GM12872 (cell line): ENCODE measurements at regions not wholly inside any gene's neighbourhood (a gene's known extent, or its start where the extent isn't known, plus 50 kb on each side); places are given as distances from the start of the nearest gene placed in this dataset.

Experiments used
- TF ChIP-seq, protein P1 (sequence below): IDR thresholded peaks from 3 replicates; pipeline ENCODE4 v1.5.1; 2011; ENCODE audit warnings: low read depth, mild to moderate bottlenecking, low read length, moderate library complexity; ENCODE audit not compliant: insufficient read depth

DNA sequence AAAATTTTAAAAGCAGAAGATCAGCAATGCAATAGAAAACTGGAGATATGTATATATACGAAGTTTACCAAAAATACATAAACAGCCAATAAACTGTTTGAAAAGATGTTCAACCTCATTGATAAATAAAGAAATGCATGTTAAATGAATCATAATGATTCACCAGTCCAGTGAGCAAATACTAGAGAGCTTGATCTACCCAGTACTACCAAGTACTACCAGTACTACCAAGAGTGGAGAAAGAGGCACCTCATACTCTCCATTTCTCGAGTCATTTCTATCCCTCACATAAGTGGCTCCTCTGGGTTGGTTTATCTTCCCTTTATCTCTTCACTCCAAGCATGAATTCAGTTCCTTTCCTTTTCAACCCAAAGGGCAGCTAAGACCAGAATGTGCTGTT is 138.9 kb downstream of the MREG start:
- TF ChIP-seq, protein P1, sequence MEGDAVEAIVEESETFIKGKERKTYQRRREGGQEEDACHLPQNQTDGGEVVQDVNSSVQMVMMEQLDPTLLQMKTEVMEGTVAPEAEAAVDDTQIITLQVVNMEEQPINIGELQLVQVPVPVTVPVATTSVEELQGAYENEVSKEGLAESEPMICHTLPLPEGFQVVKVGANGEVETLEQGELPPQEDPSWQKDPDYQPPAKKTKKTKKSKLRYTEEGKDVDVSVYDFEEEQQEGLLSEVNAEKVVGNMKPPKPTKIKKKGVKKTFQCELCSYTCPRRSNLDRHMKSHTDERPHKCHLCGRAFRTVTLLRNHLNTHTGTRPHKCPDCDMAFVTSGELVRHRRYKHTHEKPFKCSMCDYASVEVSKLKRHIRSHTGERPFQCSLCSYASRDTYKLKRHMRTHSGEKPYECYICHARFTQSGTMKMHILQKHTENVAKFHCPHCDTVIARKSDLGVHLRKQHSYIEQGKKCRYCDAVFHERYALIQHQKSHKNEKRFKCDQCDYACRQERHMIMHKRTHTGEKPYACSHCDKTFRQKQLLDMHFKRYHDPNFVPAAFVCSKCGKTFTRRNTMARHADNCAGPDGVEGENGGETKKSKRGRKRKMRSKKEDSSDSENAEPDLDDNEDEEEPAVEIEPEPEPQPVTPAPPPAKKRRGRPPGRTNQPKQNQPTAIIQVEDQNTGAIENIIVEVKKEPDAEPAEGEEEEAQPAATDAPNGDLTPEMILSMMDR = no peak

DNA sequence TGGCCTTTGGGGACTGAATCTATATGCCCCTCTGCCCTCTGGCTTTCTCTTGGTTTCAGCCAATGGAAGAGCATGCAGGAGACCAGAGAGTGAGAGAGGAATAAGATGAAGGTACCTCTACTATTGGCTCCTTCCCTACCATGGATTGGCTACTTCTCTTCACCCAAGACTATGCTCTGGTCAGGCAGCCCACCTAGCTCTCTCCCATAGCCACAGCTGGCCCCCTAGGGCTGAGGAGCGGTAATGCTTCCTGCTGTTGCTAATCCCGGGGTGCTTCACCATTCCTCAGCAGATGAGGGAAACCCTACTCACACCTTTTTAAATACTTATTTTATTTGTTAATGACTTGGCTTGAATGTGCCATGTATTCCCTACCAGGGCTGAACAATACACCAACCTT is 142.4 kb downstream of the MREG start:
- TF ChIP-seq, protein P1 = peak; percentile 68

DNA sequence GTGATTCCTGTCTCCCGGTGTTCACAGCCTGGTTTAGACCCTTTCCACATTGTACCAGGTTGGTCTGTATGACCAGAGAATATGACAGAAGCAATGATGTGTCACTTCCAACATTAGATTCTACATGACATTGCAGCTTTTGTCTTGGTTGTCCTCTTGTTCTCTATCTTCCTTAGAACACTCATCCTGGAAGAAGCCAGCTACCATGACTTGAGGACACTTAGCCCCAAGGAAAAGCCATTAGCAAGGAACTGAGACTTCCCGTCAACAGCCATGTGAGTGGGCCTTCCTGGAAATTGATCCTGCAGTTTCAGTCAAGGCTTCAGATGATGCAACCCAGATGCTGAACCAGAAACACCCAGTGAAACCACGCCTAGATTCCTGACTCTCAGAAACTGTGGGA is 143.3 kb downstream of the MREG start:
- TF ChIP-seq, protein P1 = no peak

DNA sequence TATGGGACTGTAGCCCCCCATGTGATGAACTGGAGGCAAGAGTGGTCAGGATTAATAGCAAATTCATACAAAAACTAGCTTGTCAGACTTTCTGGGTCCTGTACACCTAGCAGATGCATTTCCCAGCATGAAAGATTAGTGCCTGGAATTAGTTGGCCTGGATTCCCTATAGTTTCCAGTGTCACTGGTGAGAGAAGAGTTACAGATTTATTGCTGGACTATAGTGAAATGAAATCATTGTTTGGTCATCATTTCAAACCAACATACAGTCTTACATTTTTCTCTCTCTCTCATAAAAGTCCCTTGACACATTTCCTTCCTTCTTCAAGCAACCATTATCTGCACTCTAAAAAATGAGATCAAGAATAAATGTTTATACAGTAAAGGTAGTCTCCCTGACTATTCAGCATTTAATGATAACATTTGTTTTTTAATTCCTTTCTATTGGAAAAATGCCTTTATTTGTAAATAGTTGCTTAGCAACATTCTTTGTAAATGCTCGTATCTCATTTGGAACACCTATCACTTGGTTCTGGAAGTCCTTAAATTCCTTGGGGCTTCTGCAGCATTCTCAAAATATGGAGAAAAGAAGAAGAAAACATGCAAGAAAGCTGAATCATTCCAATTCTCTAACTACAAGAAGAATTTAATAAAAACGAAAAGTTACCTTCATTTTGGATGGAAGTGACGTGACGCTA is 144.4 kb downstream of the MREG start:
- TF ChIP-seq, protein P1 = no peak

DNA sequence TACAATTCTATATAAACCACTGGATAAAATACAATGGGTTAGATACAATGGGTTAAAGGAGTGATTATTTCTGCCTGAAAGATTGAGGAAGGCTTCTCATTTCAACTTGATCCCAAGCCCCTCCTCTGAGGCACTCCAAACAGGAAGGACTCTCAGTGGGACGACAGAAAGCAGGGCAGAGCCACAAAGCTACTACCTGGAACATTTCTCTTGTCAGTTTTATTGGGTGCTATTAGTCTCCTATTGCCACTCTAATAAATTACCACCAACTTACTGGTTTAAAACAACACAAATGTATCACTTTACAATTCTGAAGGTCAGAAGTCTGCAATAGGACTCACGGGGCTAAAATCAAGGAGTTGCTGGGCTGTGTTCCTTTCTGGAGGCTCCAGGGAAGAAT is 146.7 kb downstream of the MREG start:
- TF ChIP-seq, protein P1 = no peak

DNA sequence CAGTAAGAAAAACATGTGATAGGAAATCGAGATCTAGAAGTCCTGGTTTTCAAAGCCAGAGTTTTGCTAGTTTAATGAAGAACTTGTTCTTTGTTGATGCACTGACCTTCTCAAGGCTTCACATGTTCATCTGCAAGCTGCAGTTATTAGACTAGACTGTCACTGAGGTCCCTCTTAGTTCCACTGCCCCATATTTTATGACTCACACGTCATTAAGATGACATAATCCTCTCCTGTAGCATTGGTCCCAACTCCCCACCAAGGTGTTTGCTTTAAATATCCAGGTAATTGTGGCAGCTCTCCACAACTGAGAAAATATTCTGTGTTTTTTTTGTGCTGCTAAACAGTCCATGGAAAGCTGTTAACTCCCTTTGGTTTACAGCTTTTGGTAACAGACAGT is 149.7 kb downstream of the MREG start:
- TF ChIP-seq, protein P1 = no peak

DNA sequence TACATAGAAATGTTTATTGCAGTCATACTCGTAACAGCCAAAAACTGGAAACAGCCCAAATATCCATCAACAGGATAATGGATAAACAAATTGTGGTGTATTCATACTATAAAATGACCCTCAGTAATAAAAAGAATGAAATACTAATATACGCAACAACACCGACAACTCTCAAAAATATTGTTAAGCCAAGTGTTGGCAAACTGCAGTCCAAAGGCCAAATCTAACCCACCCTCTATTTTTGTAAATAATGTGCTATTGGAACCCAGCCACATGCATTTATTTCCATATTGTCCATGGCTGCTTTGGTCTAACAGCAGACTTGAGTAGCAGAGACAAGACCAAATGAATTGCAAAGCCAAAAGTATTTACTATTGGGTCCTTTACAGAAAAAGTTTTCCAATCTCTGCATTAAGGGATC is 151.0 kb downstream of the MREG start:
- TF ChIP-seq, protein P1 = no peak
